ENCODE measurements at regions not wholly inside any gene's neighbourhood (a gene's known extent, or its start where the extent isn't known, plus 50 kb on each side); places are given as distances from the start of the nearest gene placed in this dataset.
A peak's percentile ranks its signal among the peaks of the same experiment; 100 is the strongest.

DNA sequence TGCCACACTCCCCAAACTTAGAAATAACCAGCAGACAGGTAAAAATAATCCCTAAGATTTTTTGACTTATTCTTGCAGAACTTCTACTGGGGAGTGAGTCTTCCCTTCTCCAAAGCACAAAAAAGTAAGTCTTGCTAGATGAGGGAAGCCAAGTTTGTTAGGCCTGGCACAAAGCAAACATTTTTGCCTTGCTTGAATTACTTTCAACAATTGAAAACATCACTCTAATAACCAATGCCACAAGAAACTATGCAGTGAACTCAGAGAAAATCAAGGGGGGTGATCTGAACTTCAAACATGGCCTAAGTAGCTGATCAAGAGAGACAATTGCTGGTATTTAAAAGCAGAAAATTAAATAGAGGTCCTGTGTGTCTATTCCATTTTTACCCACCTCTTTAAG, 123.6 kb upstream of the SLC1A3 start:
- no peak for DNase-seq (ENCODE audit: low read depth in 4 of 6, low spot score in 6 of 6)
- Histone ChIP-seq H3K27ac (ENCODE audit: low read depth, low read length) (no peak overlapping the region), H3K4me3 (ENCODE audit: low read depth, low read length) (no peak overlapping the region), H3K4me1 (ENCODE audit: control insufficient read depth, insufficient read depth, low read length) (no peaks in the 10 kb centered on the region), H3K27me3 (ENCODE audit: control insufficient read depth, insufficient read depth, low read length) (no peaks in the 10 kb centered on the region), H3K9me3 (ENCODE audit: control insufficient read depth, insufficient read depth, low read length) (no peaks in the 10 kb centered on the region), H3K36me3 (ENCODE audit: control insufficient read depth, insufficient read depth, low read length) (no peaks in the 10 kb centered on the region)

DNA sequence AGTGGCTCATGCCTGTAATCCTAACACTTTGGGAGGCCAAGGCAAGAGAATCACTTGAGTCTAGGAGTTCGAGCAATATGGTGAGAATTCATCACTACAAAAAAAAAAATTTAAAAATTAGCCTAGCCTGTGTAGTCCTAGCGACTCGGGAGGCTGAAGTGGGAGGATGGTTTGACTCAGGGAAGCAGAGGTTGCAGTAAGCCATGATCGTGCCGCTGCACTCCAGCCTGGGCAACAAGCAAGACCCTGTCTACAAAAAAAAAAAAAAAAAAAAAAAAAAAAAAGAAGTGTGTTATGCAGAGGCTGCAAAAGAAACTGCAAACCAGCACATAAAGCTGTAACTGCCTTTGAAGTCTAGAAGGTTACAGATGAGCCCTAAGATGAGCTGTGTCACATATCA, 116.9 kb upstream of the SLC1A3 start:
- H3K4me3 ChIP-seq (ENCODE audit: low read depth, low read length), result no peak overlapping the region
- H3K4me1 ChIP-seq (ENCODE audit: control insufficient read depth, insufficient read depth, low read length), result peaks cover 4% of the 10 kb centered on the region
- H3K27ac ChIP-seq (ENCODE audit: low read depth, low read length), result no peak overlapping the region
- no peaks in the 10 kb centered on the region for H3K36me3 ChIP-seq (ENCODE audit: control insufficient read depth, insufficient read depth, low read length)
- H3K9me3 ChIP-seq (ENCODE audit: control insufficient read depth, insufficient read depth, low read length), result no peaks in the 10 kb centered on the region
- H3K27me3 ChIP-seq (ENCODE audit: control insufficient read depth, insufficient read depth, low read length), result no peaks in the 10 kb centered on the region
- WGBS (ENCODE audit: insufficient coverage), result no CpG with 5 or more reads among the region's 5 CpGs
- DNase-seq (ENCODE audit: low read depth in 4 of 6, low spot score in 6 of 6), result no peak

DNA sequence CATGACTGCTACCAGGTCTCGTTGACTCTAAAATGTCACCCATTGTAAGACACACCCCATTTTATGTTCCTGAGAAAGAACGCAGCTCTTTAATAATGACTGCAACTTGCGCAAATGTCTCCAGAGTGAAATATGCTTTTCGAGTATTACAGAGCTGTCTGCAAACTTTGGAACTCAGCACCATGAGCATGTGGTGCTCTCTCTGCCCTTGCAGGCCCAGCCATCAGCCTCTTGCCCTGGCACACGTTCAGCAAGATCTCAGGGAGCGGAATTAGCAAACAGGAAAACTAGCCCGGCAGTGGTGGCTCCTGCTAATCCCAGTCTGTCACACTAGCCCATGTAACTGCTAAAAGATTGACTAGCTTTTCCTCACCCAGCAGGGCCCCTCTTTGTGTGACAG, 114.5 kb upstream of the SLC1A3 start:
- DNase-seq (ENCODE audit: low read depth in 4 of 6, low spot score in 6 of 6), result peak in 1 of 6 donors; percentile 39
- WGBS (ENCODE audit: insufficient coverage), result 46% methylated on average over 7 of the region's 7 CpGs
- H3K9me3 ChIP-seq (ENCODE audit: control insufficient read depth, insufficient read depth, low read length), result no peaks in the 10 kb centered on the region
- no peak overlapping the region for H3K4me3 ChIP-seq (ENCODE audit: low read depth, low read length)
- H3K4me1 ChIP-seq (ENCODE audit: control insufficient read depth, insufficient read depth, low read length), result peaks cover 4% of the 10 kb centered on the region
- H3K36me3 ChIP-seq (ENCODE audit: control insufficient read depth, insufficient read depth, low read length), result no peaks in the 10 kb centered on the region
- no peak overlapping the region for H3K27ac ChIP-seq (ENCODE audit: low read depth, low read length)
- H3K27me3 ChIP-seq (ENCODE audit: control insufficient read depth, insufficient read depth, low read length), result no peaks in the 10 kb centered on the region

DNA sequence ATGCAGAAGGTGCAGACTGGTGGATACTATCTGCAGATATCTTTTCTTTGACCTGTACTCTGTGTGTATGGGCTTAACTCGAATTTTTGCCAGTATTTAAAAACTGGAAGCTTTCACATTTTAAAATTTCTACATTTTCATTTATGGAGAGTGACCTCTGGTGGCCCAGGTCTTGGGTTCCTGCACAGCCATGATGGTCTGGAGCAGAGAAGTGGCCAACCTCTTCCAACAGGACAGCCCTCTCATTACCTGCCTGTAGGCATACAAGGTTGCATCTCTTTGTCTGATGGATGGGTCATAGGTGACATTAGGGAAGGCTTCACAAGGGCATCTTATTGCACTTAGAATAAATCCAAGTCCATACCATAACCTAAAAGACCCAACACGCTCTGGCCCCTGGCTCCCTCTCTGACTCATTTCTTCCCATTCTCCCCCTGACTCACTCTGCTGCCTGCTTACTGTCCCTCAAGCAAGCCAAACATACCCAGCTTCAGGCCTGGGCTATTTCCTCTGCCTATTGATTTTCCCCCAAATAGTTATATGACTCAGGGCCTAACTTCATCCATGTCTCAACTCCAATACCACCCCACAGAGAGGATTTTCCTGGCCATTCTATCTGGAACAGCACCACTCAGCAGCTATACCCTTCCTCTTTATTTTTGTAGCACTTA, 113.3 kb upstream of the SLC1A3 start:
- no peaks in the 10 kb centered on the region for H3K9me3 ChIP-seq (ENCODE audit: control insufficient read depth, insufficient read depth, low read length)
- H3K36me3 ChIP-seq (ENCODE audit: control insufficient read depth, insufficient read depth, low read length), result no peaks in the 10 kb centered on the region
- H3K4me3 ChIP-seq (ENCODE audit: low read depth, low read length), result no peak overlapping the region
- no peaks in the 10 kb centered on the region for H3K27me3 ChIP-seq (ENCODE audit: control insufficient read depth, insufficient read depth, low read length)
- 100% methylated on average over 1 of the region's 2 CpGs for WGBS (ENCODE audit: insufficient coverage)
- no peak for DNase-seq (ENCODE audit: low read depth in 4 of 6, low spot score in 6 of 6)
- peaks cover 7% of the 10 kb centered on the region for H3K4me1 ChIP-seq (ENCODE audit: control insufficient read depth, insufficient read depth, low read length)
- no peak overlapping the region for H3K27ac ChIP-seq (ENCODE audit: low read depth, low read length)

DNA sequence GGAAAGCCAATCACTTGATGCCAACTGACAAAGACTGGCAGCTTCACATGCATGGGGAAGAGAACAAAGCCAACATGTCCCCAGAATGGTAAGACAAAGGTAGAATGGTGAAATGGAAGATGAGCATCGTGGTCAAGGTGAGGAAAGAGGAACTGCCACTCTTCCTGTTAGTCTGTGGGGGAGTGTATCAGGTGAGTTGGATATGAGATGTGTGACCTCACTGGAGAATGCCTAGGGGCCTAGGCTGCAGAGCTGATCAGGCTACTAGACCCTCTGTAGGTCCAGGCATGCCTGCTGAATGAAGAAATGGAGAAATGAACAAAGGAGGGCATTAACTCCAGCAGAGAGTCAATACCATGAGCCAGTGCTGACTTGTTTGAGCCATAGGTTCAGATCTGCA, 112.4 kb upstream of the SLC1A3 start:
- no peaks in the 10 kb centered on the region for H3K9me3 ChIP-seq (ENCODE audit: control insufficient read depth, insufficient read depth, low read length)
- no peak for DNase-seq (ENCODE audit: low read depth in 4 of 6, low spot score in 6 of 6)
- H3K4me1 ChIP-seq (ENCODE audit: control insufficient read depth, insufficient read depth, low read length), result peaks cover 7% of the 10 kb centered on the region
- H3K4me3 ChIP-seq (ENCODE audit: low read depth, low read length), result no peak overlapping the region
- H3K36me3 ChIP-seq (ENCODE audit: control insufficient read depth, insufficient read depth, low read length), result no peaks in the 10 kb centered on the region
- H3K27ac ChIP-seq (ENCODE audit: low read depth, low read length), result peak overlapping the region; percentile 62
- no peaks in the 10 kb centered on the region for H3K27me3 ChIP-seq (ENCODE audit: control insufficient read depth, insufficient read depth, low read length)
- WGBS (ENCODE audit: insufficient coverage), result 85% methylated on average over 1 of the region's 1 CpG

DNA sequence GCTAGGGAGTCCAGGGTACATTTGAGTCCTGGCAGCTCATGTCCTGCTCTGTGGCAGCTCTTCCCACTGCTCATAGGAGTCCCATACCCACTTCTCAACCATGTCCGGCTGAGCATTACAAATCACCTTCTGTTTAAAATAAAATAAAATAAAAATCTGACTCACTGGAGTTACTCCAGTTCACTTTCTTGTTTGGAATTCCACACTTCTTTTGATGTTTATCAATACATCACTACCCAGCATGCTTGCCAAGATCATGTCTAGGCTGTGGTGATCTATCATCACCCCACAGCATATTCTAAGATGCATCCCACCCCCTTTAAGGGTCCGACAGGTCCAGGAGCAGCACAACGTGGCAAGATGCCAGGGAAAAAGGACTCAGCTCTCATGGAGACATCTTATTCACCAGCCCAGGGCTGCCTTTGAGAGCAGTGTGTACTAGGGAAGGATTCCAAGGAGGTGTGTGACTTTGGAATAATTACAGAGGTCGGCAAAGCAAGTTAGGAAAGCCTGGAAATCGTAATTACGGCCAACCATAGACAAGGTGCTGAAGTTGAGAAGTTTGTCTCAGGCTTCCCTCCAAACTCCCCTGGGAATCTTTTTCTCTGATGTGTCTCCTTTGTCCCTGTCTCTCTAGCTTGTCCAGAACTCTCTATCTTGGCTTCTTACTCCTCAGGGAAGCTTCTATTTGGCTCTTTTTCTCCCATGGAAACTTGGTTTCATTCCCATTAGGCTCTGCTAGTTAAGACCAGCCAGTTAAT, 111.4 kb upstream of the SLC1A3 start:
- Histone ChIP-seq H3K27me3 (ENCODE audit: control insufficient read depth, insufficient read depth, low read length) (no peaks in the 10 kb centered on the region), H3K4me1 (ENCODE audit: control insufficient read depth, insufficient read depth, low read length) (peaks cover 7% of the 10 kb centered on the region), H3K27ac (ENCODE audit: low read depth, low read length) (peak overlapping the region; percentile 62), H3K9me3 (ENCODE audit: control insufficient read depth, insufficient read depth, low read length) (no peaks in the 10 kb centered on the region), H3K36me3 (ENCODE audit: control insufficient read depth, insufficient read depth, low read length) (no peaks in the 10 kb centered on the region), H3K4me3 (ENCODE audit: low read depth, low read length) (no peak overlapping the region)
- 0% methylated on average over 1 of the region's 6 CpGs for WGBS (ENCODE audit: insufficient coverage)
- peak; percentile 58 to 88 (median 66) for DNase-seq (ENCODE audit: low read depth in 4 of 6, low spot score in 6 of 6)

DNA sequence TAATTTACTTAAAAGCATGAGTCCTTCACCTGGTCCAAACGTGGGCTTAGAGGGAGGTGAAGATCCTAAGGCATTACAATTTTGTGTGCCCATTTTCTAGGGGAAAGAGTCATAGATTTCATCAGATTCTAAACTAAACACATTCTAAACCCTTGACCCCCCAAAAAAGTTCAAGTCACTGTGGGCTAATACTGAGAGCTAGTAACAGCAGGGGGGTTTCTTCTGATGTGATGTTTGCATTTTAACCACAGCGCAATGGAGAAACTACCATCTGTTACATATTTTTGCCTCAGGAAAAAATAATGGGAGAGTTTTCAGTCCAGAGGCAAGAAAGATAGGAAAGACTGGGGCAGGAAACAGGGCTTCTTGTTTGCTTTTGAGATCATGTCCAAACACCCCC, 110.8 kb upstream of the SLC1A3 start:
- H3K36me3 ChIP-seq (ENCODE audit: control insufficient read depth, insufficient read depth, low read length), result no peaks in the 10 kb centered on the region
- no CpG with 5 or more reads among the region's 2 CpGs for WGBS (ENCODE audit: insufficient coverage)
- H3K4me3 ChIP-seq (ENCODE audit: low read depth, low read length), result no peak overlapping the region
- peaks cover 7% of the 10 kb centered on the region for H3K4me1 ChIP-seq (ENCODE audit: control insufficient read depth, insufficient read depth, low read length)
- no peaks in the 10 kb centered on the region for H3K9me3 ChIP-seq (ENCODE audit: control insufficient read depth, insufficient read depth, low read length)
- H3K27ac ChIP-seq (ENCODE audit: low read depth, low read length), result peak overlapping the region; percentile 62
- no peaks in the 10 kb centered on the region for H3K27me3 ChIP-seq (ENCODE audit: control insufficient read depth, insufficient read depth, low read length)
- DNase-seq (ENCODE audit: low read depth in 4 of 6, low spot score in 6 of 6), result peak in 1 of 6 donors; percentile 17

DNA sequence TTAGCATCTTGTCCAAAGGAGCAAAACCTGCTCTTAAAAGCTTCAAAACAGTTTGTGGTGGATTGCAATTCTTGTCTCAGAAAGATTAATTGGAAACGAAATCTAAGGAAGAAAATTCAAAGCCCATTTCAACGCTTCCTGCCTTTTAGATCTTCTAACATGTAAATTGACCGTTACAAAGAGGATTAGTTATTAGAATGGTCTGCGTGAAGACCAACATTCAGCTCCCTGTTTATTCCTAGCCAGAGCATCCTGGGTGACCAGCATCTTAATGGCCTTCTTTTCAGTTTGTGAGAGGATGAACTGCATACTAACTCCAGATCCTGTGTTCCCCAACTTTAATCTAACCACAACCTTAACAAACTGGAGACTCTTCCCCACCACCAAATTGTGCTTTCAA, 109.9 kb upstream of the SLC1A3 start:
- peaks cover 7% of the 10 kb centered on the region for H3K4me1 ChIP-seq (ENCODE audit: control insufficient read depth, insufficient read depth, low read length)
- WGBS (ENCODE audit: insufficient coverage), result no CpG with 5 or more reads among the region's 4 CpGs
- no peaks in the 10 kb centered on the region for H3K36me3 ChIP-seq (ENCODE audit: control insufficient read depth, insufficient read depth, low read length)
- H3K27me3 ChIP-seq (ENCODE audit: control insufficient read depth, insufficient read depth, low read length), result no peaks in the 10 kb centered on the region
- no peak overlapping the region for H3K4me3 ChIP-seq (ENCODE audit: low read depth, low read length)
- DNase-seq (ENCODE audit: low read depth in 4 of 6, low spot score in 6 of 6), result peak in 4 of 6 donors; percentile 36 to 88 (median 69)
- peak overlapping the region; percentile 62 for H3K27ac ChIP-seq (ENCODE audit: low read depth, low read length)
- H3K9me3 ChIP-seq (ENCODE audit: control insufficient read depth, insufficient read depth, low read length), result no peaks in the 10 kb centered on the region

DNA sequence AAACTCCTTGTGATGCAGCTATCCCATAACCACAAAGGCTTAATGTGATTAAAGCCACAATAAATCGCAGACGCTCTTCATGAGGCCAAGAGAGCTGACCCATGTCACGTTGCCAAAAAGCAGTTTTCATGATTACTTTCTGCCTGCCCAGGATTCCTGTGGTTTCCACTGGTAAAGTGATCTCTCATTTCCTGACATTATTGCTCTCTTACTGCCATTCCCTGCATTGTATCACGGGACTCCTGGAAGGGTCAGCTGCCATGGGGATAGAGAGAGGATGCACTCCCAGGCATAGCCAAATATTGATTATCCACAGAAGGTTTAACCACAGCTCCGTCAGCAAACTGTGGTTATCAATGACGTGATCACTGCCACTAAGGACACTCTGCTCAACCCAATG, 103.8 kb upstream of the SLC1A3 start:
- DNase-seq (ENCODE audit: low read depth in 4 of 6, low spot score in 6 of 6), result peak in 2 of 6 donors; percentile 24 to 39
- Histone ChIP-seq H3K27ac (ENCODE audit: low read depth, low read length) (no peak overlapping the region), H3K9me3 (ENCODE audit: control insufficient read depth, insufficient read depth, low read length) (no peaks in the 10 kb centered on the region), H3K36me3 (ENCODE audit: control insufficient read depth, insufficient read depth, low read length) (no peaks in the 10 kb centered on the region), H3K4me3 (ENCODE audit: low read depth, low read length) (no peak overlapping the region), H3K27me3 (ENCODE audit: control insufficient read depth, insufficient read depth, low read length) (no peaks in the 10 kb centered on the region), H3K4me1 (ENCODE audit: control insufficient read depth, insufficient read depth, low read length) (no peaks in the 10 kb centered on the region)
- WGBS (ENCODE audit: insufficient coverage), result 46% methylated on average over 5 of the region's 6 CpGs

DNA sequence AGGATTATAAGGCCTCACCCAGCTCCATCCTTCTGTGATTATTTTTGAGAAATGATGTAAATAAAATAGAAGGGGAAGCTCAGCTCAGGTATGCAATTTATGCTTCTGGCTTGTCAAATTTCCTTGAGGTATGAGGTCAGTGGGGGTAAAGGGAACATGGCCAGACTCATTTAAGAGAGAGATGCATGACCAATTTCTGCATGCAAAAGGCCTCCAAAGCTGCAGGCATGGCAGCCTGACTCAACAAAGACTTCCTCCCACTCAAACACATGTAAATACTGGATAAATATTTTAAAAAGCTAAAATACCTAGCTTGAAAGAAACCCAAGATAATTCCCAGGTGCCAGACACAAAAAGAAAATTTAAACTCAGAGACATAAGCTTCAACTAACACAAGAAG, 101.4 kb upstream of the SLC1A3 start:
- Histone ChIP-seq H3K36me3 (ENCODE audit: control insufficient read depth, insufficient read depth, low read length) (no peaks in the 10 kb centered on the region), H3K4me3 (ENCODE audit: low read depth, low read length) (no peak overlapping the region), H3K27ac (ENCODE audit: low read depth, low read length) (no peak overlapping the region), H3K9me3 (ENCODE audit: control insufficient read depth, insufficient read depth, low read length) (no peaks in the 10 kb centered on the region), H3K4me1 (ENCODE audit: control insufficient read depth, insufficient read depth, low read length) (no peaks in the 10 kb centered on the region), H3K27me3 (ENCODE audit: control insufficient read depth, insufficient read depth, low read length) (no peaks in the 10 kb centered on the region)
- DNase-seq (ENCODE audit: low read depth in 4 of 6, low spot score in 6 of 6), result no peak

Data from spinal cord (tissue), 9 donors.